ENCODE measurements at regions not wholly inside any gene's neighbourhood (a gene's known extent, or its start where the extent isn't known, plus 50 kb on each side); places are given as distances from the start of the nearest gene placed in this dataset.

GRCh38 chr5:91283899-91284298, 99.2 kb downstream of the ARRDC3 start:
- DNase-seq (ENCODE audit: low read depth): no peak

DNA sequence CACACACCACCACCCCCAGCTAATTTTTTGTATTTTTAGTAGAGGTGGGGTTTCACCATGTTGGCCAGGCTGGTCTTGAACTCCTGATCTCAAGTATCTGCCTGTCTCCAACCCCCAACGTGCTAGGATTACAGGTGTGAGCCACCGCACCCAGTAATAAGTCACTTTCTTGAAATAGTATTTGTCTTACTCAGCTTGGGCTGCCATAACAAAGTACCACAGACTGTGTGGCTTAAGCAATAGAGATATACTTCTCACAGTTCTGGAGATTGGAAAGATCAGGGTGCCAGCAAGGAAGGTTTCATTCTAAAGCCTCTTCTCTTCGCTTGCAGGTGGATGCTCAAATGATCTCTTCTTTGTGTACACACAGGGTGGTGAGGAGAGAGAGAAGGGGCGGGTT, 99.8 kb downstream of the ARRDC3 start:
- DNase-seq (ENCODE audit: low read depth): no peak

- DNase-seq (ENCODE audit: low read depth): no peak
Measured at GRCh38 chr5:91282210-91282609, 100.9 kb downstream of the ARRDC3 start.

DNA sequence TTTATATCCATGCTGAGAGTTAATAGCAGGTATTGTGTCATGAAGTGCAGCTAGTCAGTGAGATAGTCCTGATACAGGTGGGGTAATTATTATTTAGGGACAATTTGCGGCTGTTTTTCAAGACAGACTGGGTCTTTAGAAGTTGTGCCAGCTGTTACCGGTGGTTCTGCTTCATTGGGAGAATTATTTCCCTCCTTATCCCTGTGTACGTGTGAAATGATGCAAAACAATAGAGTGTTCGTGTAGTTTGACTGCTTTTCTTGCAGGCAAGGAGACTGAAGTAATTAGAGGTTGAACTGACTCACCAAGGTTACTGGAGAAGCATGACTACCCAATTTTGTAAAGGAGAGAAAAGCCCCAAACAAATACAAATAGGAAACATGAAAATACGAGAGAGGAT, 101.7 kb downstream of the ARRDC3 start:
- no peak for DNase-seq (ENCODE audit: low read depth)

- DNase-seq (ENCODE audit: low read depth): peak; percentile 89
Measured at GRCh38 chr5:91280362-91281269, 102.5 kb downstream of the ARRDC3 start.

DNA sequence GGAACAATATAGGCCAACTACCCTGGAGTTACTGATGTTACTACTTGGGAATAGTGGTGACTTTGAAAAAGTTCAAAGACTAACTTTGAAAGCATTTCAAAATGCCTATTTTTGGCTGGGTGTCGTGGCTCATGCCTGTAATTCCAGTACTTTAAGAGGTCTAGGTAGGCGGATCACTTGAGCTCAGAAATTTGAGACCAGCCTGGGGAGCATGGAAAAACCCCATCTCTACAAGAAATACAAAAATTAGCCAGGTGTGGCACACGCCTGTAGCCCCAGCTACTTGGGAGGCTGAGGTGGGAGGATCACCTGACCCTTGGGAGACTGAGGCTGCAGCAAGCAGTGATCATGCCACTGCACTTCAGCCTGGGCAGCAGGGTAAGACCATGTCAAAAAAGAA, 105.3 kb downstream of the ARRDC3 start:
- DNase-seq (ENCODE audit: low read depth): no peak

DNA sequence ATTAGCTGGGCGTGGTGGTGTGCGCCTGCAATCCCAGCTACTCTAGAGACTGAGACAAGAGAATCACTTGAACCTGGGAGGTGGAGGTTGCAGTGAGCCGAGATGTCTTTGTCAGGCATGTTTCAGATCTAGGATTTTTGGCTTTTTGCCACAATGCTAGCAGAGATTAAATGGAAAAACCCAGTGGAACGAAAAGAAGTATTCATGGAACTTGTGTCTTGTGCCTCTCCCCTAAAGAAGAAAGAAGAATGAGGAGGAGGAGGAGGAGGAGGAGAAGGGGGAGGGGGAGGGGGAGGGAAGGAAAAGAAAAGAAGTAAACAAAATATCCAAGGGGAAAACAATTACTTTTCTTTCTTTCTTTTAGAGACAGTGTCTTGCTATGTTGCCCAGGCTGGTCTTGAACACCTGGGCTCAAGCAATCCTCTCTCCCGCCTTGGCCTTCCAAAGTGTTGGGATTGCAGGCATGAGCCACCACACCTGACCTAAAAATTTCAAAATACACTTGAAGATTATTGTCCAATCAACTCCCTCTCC, 106.0 kb downstream of the ARRDC3 start:
- no peak for DNase-seq (ENCODE audit: low read depth)

DNA sequence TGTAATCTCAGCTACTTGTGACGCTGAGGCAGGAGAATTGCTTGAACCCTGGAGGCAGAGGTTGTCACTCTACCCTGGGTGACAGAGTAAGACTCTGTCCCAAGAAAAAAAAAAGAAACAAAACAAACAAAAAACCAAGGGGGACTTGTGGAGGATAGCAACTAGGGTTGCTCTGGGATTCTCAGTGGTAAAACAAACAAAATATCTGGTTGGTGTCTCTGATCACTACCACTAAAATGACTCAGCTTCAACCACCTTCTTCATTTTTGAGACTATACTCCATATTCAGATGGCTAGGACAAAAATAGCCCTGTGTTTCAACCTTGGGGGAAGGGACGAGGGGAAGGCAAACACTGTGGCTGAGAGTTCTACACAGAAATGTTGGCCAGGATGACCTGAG, 110.3 kb downstream of the ARRDC3 start:
- no peak for DNase-seq (ENCODE audit: low read depth)

GRCh38 chr5:91271999-91272398, 111.1 kb downstream of the ARRDC3 start:
- no peak for DNase-seq (ENCODE audit: low read depth)

DNA sequence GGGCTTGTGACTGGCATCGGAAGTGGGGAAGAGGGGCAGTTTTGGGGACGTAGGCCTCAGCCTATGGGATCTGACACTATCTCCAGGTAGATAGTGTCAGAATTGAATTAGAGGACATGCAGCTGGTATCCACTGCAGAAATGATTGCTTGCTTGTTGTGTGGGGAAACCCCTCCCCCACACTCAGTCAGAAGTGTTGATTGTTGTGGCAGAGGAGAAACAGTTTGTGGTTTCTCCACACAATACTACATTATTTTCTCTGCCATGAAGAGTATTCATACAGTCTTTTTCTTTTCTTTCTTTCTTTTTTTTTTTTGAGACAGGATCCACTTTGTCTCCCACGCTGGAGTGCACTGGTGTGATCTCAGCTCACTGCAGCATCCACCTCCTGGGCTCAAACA, 113.9 kb downstream of the ARRDC3 start:
- DNase-seq (ENCODE audit: low read depth): no peak

GRCh38 chr5:91266184-91266705, 116.9 kb downstream of the ARRDC3 start:
- DNase-seq (ENCODE audit: low read depth): no peak

- DNase-seq (ENCODE audit: low read depth): no peak
Measured at GRCh38 chr5:91264311-91265051, 118.6 kb downstream of the ARRDC3 start.

GRCh38 chr5:91263898-91264297, 119.2 kb downstream of the ARRDC3 start:
- no peak for DNase-seq (ENCODE audit: low read depth)

DNA sequence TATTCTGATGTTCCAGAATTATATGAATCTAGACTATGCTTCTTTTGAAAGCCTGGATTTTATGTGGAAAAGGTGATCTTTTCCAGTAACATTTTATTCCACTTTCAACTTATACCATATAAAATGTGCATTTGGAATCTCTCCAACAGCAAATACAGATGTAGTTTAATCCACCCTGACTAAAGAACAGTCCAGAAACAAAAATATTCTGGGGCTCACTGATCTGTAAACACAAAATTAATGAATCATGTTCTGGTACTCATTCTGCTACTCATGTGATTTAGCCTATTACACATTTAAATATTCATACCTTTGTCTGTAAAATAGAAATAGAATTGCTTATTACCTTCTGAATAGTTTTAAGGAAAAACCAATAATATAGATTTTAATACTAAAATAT, 125.8 kb downstream of the ARRDC3 start:
- DNase-seq (ENCODE audit: low read depth): no peak

GRCh38 chr5:91256142-91256524, 127.0 kb downstream of the ARRDC3 start:
- no peak for DNase-seq (ENCODE audit: low read depth)

GRCh38 chr5:91255396-91256141, 127.5 kb downstream of the ARRDC3 start:
- DNase-seq (ENCODE audit: low read depth): no peak

DNA sequence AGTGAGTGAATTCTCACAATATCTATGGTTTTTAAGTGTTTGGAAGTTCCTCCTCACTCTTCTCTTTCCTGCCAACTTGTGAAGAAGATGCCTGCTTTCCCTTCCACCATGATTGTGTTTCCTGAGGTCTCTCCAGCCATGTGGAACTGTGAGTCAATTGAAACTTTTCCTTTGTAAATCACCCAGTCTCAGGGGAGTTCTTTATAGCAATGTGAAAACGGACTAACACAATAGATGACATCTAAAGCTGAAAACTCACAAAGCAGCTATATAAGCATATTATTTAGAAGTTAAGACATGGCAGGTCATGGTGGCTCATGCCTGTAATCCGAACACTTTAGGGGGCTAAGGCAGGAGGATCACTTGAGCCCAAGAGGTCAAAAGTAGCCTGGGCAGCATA, 130.2 kb downstream of the ARRDC3 start:
- DNase-seq (ENCODE audit: low read depth): no peak

- DNase-seq (ENCODE audit: low read depth): no peak
Measured at GRCh38 chr5:91245871-91246270, 137.2 kb downstream of the ARRDC3 start.

DNA sequence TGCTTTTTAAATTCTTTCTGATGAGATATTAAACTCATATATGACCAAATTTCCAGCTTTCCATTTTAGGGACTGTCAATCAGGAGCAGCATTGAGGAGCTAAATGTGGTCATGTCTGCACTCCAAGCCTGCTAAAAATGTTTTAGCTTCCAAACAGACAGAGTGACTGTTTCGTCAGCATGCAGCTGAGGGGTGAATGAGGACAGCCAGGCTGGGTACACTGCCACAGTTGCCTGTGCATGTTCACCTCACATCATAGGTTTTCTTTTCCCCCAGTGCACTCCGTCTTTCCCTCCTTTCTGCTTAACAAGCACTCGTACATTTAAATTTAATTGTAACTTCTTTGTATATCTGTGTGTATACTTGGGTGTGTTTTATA, 138.1 kb downstream of the ARRDC3 start:
- no peak for DNase-seq (ENCODE audit: low read depth)

- no peak for DNase-seq (ENCODE audit: low read depth)
Measured at GRCh38 chr5:91244380-91245073, 138.6 kb downstream of the ARRDC3 start.

DNA sequence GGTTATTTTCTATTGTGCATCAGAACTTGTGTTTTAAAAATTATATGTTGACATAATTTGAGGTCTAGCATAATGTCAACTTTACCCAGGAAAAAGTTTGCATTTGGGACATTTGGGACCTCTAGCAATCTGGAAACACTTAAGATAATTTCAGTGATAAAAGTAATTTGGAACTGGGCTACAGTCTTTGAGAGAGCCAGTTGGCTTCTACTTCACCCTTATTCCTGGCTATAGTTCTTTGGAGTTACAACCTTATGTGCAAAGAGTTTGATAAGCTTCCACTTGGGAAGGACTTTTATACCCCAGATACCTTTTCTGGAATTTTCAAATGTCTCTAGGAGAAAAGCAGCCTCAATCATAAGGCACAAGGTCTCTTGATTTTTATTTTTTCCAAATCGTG, 139.3 kb downstream of the ARRDC3 start:
- no peak for DNase-seq (ENCODE audit: low read depth)

GRCh38 chr5:91243286-91243685, 139.8 kb downstream of the ARRDC3 start:
- no peak for DNase-seq (ENCODE audit: low read depth)

Data from stimulated activated CD4-positive, alpha-beta T cell treated with anti-CD3 and anti-CD28 coated beads, Interleukin-2, amount 100 ng/mL, for 4 hours (primary cell).